ENCODE measurements at regions not wholly inside any gene's neighbourhood (a gene's known extent, or its start where the extent isn't known, plus 50 kb on each side); places are given as distances from the start of the nearest gene placed in this dataset.

DNA sequence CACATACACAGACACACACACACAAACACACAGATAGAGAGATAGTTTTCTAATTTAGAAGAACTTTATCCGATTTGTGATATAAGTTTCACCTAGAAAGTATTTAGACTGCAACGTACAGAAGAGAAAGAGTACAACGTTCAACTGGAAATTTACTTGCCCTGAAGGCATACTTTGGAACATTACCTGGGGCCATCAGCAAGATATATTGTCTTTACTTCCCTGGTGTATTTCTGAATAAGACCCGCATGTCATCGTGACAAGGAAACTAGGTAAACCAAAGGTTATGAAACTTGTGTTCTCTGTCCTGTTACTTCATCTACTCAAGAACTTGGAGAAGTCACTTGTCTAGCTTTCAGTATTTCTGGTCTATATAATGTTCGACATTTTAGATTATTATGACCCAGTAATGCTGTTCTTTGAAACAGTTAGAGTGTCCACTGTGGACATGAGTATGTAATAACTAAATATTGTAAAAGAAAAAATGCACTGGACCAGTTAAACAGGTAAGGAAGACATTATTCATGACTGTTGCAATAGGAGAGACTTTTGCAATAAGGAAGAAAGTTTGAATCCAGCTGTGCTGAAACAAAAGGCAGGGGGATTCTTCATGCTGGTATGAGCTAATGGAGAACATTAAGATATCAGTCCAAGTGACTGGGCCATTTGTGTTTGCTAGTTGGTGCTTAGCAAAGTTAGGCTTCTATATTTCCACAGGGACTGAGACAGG is 1791.1 kb downstream of the MAT2B start:
- TF ChIP-seq, protein P1, sequence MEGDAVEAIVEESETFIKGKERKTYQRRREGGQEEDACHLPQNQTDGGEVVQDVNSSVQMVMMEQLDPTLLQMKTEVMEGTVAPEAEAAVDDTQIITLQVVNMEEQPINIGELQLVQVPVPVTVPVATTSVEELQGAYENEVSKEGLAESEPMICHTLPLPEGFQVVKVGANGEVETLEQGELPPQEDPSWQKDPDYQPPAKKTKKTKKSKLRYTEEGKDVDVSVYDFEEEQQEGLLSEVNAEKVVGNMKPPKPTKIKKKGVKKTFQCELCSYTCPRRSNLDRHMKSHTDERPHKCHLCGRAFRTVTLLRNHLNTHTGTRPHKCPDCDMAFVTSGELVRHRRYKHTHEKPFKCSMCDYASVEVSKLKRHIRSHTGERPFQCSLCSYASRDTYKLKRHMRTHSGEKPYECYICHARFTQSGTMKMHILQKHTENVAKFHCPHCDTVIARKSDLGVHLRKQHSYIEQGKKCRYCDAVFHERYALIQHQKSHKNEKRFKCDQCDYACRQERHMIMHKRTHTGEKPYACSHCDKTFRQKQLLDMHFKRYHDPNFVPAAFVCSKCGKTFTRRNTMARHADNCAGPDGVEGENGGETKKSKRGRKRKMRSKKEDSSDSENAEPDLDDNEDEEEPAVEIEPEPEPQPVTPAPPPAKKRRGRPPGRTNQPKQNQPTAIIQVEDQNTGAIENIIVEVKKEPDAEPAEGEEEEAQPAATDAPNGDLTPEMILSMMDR (IDR thresholded peaks at IDR 0.05; ENCODE audit: insufficient read depth, low read length, poor library complexity, severe bottlenecking): no peak
- TF ChIP-seq EZH2phosphoT487 (conservative IDR thresholded peaks at IDR 0.05; ENCODE audit: low read length): no peak

All from SU-DHL-6 (cell line).